BLaER1 treated with 17β-estradiol and CSF1 and Interleukin-3, amounts not matched to agents 10 nM and 100 nM (cell line): ENCODE measurements at regions not wholly inside any gene's neighbourhood (a gene's known extent, or its start where the extent isn't known, plus 50 kb on each side); places are given as distances from the start of the nearest gene placed in this dataset.
A peak's percentile ranks its signal among the peaks of the same experiment; 100 is the strongest.

Source experiments
- H3K27ac ChIP-seq, 11 experiments: shearing (Covaris generic); formaldehyde crosslinking; 2 replicates each; pipeline ENCODE4 v1.8.1; 2022
- H3K27me3 ChIP-seq, 11 experiments: shearing (Covaris generic); formaldehyde crosslinking; 2 replicates each; pipeline ENCODE4 v1.8.1; 2022
- H3K36me3 ChIP-seq, 11 experiments: shearing (Covaris generic); formaldehyde crosslinking; 2 replicates each; pipeline ENCODE4 v1.8.1; 2022
- H3K4me1 ChIP-seq, 10 experiments: shearing (Covaris generic); formaldehyde crosslinking; 2 replicates each; pipeline ENCODE4 v1.8.1; 2022
- H3K4me2 ChIP-seq, 11 experiments: shearing (Covaris generic); formaldehyde crosslinking; 2 replicates each; pipeline ENCODE4 v1.8.1; 2022
- H3K4me3 ChIP-seq, 10 experiments: shearing (Covaris generic); formaldehyde crosslinking; 2 replicates each; pipeline ENCODE4 v1.8.1; 2022
- H3K9ac ChIP-seq, 11 experiments: shearing (Covaris generic); formaldehyde crosslinking; 2 replicates each; pipeline ENCODE4 v1.8.1; 2022
- H3K9me3 ChIP-seq, 11 experiments: shearing (Covaris generic); formaldehyde crosslinking; replicated peaks in 1 of 11; 2 replicates each; pipeline ENCODE4 v1.8.1; 2022
- H4K20me1 ChIP-seq, 11 experiments: shearing (Covaris generic); formaldehyde crosslinking; 2 replicates each; pipeline ENCODE4 v1.8.1; 2022
- Cebpa-rat ChIP-seq, 11 experiments: shearing (Covaris generic); IDR thresholded peaks; 2 replicates each; pipeline ENCODE4 v1.8.1; 2022

DNA sequence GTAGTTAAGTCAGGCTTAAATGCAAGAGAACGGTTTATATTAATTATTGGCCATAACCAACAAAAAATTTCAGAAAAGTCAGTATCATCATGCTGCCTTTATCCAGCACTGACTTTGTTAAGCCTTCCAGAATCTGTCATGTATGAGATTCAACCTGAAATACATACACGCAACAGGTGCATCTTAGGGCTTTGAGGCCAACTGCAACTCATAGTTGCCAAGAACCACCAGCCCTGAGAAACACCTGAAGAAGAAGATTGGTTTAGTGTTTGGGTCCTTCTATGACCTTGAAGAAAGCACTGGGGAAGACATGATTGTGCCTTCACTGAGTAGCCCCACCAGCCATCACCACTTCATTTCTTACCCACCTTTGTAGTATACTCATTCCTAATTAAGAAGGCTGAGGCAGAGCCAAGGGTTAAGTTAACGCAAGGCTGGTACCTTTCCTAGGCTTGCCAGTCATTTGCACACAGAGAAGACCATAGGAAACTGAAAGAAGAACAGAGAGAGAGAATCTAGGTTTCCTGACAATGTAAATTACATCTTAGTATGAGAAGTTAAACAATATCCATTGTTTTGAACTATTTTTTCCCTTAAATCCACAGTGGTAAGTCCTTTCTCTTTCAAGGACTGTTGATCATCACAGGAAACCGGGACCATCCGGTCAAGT, 200.1 kb upstream of the PRKCQ start:
- no peak for TF ChIP-seq Cebpa-rat (IDR thresholded peaks at IDR 0.05)
- Histone ChIP-seq H3K4me2 (no peak overlapping the region), H3K4me1 (peaks cover 0 to 10% (median 7%) of the 10 kb centered on the region in 10 experiments; a peak in 12 of 20 replicates), H3K36me3 (no peaks in the 10 kb centered on the region), H3K27me3 (no peaks in the 10 kb centered on the region), H3K4me3 (no peak overlapping the region), H3K9ac (no peak overlapping the region), H4K20me1 (no peaks in the 10 kb centered on the region), H3K27ac (no peak overlapping the region), H3K9me3 (peaks cover 0 to 4% (median 0%) of the 10 kb centered on the region in 11 experiments; a peak in 2 of 22 replicates)

DNA sequence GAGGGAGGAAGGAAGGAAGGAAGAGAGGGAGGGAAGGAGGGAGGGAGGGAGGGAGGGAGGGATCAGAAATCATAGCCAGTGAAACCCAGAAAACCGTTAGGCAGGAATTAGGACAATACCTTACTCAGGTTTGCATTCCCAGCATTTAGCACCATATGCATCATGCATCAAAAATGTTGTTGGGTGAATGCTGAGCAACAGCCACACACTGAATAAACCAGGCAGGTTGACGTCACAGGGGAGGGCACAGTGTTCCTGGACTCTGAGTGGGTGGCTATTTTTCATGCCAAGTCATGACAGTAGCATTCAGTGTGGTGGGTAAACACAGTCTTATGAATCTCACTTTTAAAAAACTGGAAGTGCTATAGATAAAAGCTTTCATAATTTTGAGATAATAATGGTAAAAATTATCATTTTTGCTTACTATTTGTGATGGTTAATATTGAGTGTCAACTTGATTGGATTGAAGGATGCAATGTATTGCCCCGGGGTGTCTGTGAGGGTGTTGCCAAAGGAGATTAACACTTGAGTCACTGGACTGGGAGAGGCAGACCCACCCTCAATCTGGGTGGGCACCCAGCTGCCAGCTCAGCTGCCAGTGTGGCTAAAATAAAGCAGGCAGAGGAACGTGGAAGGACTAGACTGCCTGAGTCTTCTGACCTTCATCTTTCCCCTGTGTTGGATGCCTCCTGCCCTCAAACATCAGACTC, 199.1 kb upstream of the PRKCQ start:
- H3K36me3 ChIP-seq, result no peaks in the 10 kb centered on the region
- H3K4me2 ChIP-seq, result no peak overlapping the region
- peaks cover 0 to 10% (median 7%) of the 10 kb centered on the region in 10 experiments; a peak in 12 of 20 replicates for H3K4me1 ChIP-seq
- TF ChIP-seq Cebpa-rat (IDR thresholded peaks at IDR 0.05), result no peak
- no peaks in the 10 kb centered on the region for H3K27me3 ChIP-seq
- no peak overlapping the region for H3K4me3 ChIP-seq
- H4K20me1 ChIP-seq, result no peaks in the 10 kb centered on the region
- no peak overlapping the region for H3K27ac ChIP-seq
- H3K9ac ChIP-seq, result no peak overlapping the region
- peaks cover 0 to 4% (median 0%) of the 10 kb centered on the region in 11 experiments; a peak in 2 of 22 replicates for H3K9me3 ChIP-seq

DNA sequence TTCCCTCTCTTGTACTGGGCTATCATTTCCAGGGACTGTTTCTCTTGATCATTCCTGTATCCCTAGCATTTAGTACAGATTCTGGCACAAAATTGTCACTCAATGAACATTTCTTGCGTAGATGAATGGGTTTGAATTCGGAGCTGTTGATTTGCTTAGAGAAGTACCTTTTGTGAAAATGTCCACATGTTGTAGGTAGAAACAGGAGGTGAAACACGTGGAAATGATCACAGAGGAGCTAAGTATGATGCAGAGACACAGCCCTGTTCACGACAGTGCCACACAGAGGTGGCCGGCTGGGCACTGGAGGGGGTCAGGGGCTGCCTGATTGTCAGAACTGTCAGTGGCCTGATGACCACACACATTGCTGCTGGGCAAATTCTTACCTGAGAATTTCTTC, 196.1 kb upstream of the PRKCQ start:
- no peak for TF ChIP-seq Cebpa-rat (IDR thresholded peaks at IDR 0.05)
- H3K4me1 ChIP-seq, result peaks cover 0 to 2% (median 1%) of the 10 kb centered on the region in 10 experiments; a peak in 8 of 20 replicates
- H3K36me3 ChIP-seq, result no peaks in the 10 kb centered on the region
- H3K9ac ChIP-seq, result no peak overlapping the region
- H3K27me3 ChIP-seq, result no peaks in the 10 kb centered on the region
- peaks cover 0 to 17% (median 8%) of the 10 kb centered on the region in 11 experiments; a peak in 14 of 22 replicates for H3K9me3 ChIP-seq
- no peak overlapping the region for H3K27ac ChIP-seq
- H3K4me2 ChIP-seq, result no peak overlapping the region
- no peak overlapping the region for H3K4me3 ChIP-seq
- H4K20me1 ChIP-seq, result no peaks in the 10 kb centered on the region

DNA sequence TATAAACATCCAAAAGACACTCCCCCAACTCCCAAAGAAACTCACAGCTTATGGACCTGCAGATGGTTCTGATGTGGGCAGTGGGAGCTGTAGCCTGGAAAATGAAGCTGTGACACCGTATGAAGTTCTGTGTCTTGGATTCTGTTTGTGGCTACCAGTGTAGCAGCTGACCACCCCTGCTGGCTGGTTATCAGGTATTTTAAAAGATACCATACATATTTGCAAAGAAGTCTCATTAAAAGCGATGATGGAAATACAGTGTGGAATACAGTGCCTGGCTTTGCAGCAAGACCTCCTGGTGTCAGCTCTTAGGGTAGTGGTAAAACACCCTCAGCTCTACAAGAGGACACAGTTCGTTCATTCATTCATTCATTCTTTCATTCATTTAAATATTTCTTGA, 194.3 kb upstream of the PRKCQ start:
- no peak for TF ChIP-seq Cebpa-rat (IDR thresholded peaks at IDR 0.05)
- no peaks in the 10 kb centered on the region for H3K36me3 ChIP-seq
- H3K9me3 ChIP-seq, result peaks cover 7 to 34% (median 23%) of the 10 kb centered on the region in 11 experiments; a peak in 21 of 22 replicates
- H3K27me3 ChIP-seq, result no peaks in the 10 kb centered on the region
- H4K20me1 ChIP-seq, result no peaks in the 10 kb centered on the region
- no peak overlapping the region for H3K4me2 ChIP-seq
- H3K4me3 ChIP-seq, result no peak overlapping the region
- no peak overlapping the region for H3K9ac ChIP-seq
- H3K4me1 ChIP-seq, result peaks cover 0 to 8% (median 0%) of the 10 kb centered on the region in 10 experiments; a peak in 4 of 20 replicates
- H3K27ac ChIP-seq, result no peak overlapping the region

DNA sequence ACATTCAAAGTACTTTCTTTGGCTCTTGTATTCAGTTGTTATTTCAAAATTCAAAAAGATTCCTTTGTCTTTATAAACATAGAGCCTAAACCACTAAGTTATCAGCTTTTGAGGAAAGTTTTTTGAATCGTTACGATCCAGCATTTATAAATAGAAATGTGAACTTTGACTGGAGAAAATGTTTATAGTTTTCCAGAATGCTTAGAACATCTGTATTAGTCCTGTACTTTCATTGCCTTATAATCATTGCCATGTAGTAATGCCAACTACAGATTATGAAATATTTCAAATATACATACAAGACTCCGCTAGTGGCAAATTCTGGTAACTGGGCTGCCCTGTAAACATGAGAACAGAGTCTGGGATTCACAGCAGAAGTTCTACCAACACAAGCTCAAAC, 191.3 kb upstream of the PRKCQ start:
- Histone ChIP-seq H3K27ac (no peak overlapping the region), H3K4me3 (no peak overlapping the region), H4K20me1 (no peaks in the 10 kb centered on the region), H3K27me3 (no peaks in the 10 kb centered on the region), H3K4me2 (no peak overlapping the region), H3K9ac (no peak overlapping the region), H3K4me1 (peaks cover 0 to 8% (median 0%) of the 10 kb centered on the region in 10 experiments; a peak in 4 of 20 replicates), H3K9me3 (peaks cover 7 to 37% (median 23%) of the 10 kb centered on the region in 11 experiments; a peak in 21 of 22 replicates), H3K36me3 (no peaks in the 10 kb centered on the region)
- no peak for TF ChIP-seq Cebpa-rat (IDR thresholded peaks at IDR 0.05)

DNA sequence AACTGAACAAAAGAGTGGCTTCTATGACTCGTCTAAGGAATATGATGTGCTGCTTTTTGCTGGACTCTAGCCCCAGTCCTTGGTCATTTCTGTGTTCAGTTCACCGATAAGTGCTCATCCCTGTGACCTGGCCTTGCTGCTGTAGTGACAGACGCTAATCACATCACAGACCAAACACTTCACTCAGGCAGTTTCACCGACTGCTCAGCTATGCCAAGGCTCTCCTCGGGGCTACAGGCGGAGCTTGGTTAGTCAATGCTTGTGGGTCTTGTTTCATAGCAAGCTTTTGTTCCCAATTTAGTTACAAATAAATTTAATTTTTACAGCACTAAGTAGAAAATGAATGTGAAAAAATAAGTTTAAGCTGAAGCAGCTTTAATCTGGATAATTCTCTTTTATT, 190.8 kb upstream of the PRKCQ start:
- Histone ChIP-seq H3K4me2 (no peak overlapping the region), H3K36me3 (no peaks in the 10 kb centered on the region)
- TF ChIP-seq Cebpa-rat (IDR thresholded peaks at IDR 0.05), result no peak

DNA sequence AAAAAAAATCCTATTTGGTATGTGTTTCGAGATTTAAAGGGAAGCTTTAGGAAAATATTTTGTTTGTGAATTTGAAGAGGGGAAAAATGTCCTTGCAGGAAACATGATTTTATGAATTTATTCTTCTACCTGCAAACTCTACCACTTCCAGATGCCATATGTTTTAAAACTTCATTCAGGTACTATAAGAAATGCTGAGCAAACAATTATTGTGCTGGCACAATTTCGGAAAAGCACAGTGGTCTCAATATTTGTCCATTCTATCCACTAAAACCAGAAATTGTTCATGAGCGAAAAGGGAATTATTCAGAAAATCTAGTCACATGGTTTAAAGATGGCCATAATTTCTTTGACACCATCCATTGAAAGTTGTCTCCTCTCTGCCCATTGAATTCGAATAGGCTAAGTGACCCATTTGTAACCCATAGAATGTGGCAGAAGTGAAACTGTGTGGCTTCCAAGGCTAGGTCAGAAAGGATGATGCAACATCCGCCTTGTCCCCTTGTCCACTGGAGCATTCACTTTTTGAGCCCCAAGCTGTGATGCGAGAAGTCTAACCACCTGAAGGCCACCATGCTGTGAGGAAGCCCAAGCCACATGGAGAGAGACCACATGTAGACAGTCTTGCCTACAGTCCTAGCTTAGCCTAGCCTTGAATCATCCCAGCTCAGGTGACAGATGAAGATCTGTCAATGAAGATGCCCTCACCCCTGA, 189.8 kb upstream of the PRKCQ start:
- H3K4me1 ChIP-seq, result peaks cover 0 to 8% (median 0%) of the 10 kb centered on the region in 10 experiments; a peak in 4 of 20 replicates
- peak in 5 of 11 experiments; percentile 16 to 58 (median 44); a peak in 5 of 22 replicates for TF ChIP-seq Cebpa-rat (IDR thresholded peaks at IDR 0.05)
- peaks cover 7 to 37% (median 23%) of the 10 kb centered on the region in 11 experiments; a peak in 21 of 22 replicates for H3K9me3 ChIP-seq
- H3K27me3 ChIP-seq, result no peaks in the 10 kb centered on the region
- no peaks in the 10 kb centered on the region for H4K20me1 ChIP-seq
- H3K27ac ChIP-seq, result 0 out of 22 replicates have a peak overlapping the region, but pooled peaks of 1 of the 11 experiments have one; percentile 16
- H3K4me3 ChIP-seq, result no peak overlapping the region; a peak in 1 of 20 replicates
- H3K4me2 ChIP-seq, result peak overlapping the region in 1 of 11 experiments; percentile 2; a peak in 2 of 22 replicates
- H3K36me3 ChIP-seq, result no peaks in the 10 kb centered on the region
- H3K9ac ChIP-seq, result no peak overlapping the region

More for the DNA sequence above, 190.8 kb upstream of the PRKCQ start:
- Histone ChIP-seq H3K27ac (no peak overlapping the region), H3K4me3 (no peak overlapping the region), H3K9ac (no peak overlapping the region), H3K9me3 (peaks cover 7 to 37% (median 23%) of the 10 kb centered on the region in 11 experiments; a peak in 21 of 22 replicates), H3K4me1 (peaks cover 0 to 8% (median 0%) of the 10 kb centered on the region in 10 experiments; a peak in 4 of 20 replicates), H4K20me1 (no peaks in the 10 kb centered on the region), H3K27me3 (no peaks in the 10 kb centered on the region)

DNA sequence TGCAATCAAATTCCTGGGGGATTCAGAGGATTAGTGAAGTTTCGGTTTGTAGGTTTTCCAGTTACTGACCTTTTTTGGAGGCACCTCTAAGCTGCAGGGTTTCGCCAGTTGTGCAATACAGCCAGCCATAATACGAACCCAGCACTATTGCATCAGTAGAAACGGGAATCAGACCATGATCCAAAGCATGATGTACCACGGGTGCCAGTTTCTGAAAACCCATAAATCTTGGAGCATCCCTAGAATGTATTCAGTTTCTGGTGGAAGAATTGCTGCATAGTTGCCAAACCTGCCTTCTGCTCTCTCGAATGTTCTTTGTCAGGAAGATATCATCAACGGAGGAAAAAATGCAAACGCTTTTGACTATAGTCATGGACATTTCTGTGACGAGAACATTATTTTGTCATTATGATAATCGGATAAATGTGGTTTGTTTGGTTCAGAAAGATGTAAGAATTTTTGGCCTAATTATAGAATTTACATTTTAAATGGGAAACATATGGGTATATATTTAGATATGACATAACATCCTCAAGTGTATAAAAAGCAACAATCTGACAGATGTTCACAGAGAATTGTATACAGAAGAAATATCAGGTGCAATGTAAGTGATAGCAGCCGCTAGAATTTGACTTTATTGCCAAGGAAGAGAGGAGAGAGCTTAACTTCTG, 186.2 kb upstream of the PRKCQ start:
- H3K4me3 ChIP-seq, result no peak overlapping the region
- H3K27ac ChIP-seq, result no peak overlapping the region
- H3K27me3 ChIP-seq, result no peaks in the 10 kb centered on the region
- TF ChIP-seq Cebpa-rat (IDR thresholded peaks at IDR 0.05), result peak in 2 of 11 experiments; percentile 18 to 57; a peak in 2 of 22 replicates
- H3K9ac ChIP-seq, result no peak overlapping the region
- H3K9me3 ChIP-seq, result peaks cover 8 to 26% (median 15%) of the 10 kb centered on the region in 11 experiments; a peak in 21 of 22 replicates
- H4K20me1 ChIP-seq, result no peaks in the 10 kb centered on the region
- no peak overlapping the region for H3K4me2 ChIP-seq
- H3K4me1 ChIP-seq, result peaks cover 0 to 8% (median 0%) of the 10 kb centered on the region in 10 experiments; a peak in 4 of 20 replicates
- no peaks in the 10 kb centered on the region for H3K36me3 ChIP-seq
